ENCODE measurements at regions not wholly inside any gene's neighbourhood (a gene's known extent, or its start where the extent isn't known, plus 50 kb on each side); places are given as distances from the start of the nearest gene placed in this dataset.

- no peak for TF ChIP-seq CTCF (IDR thresholded peaks at IDR 0.05; ENCODE audit: poor library complexity, severe bottlenecking)
- no peak for TF ChIP-seq RAD21 (conservative IDR thresholded peaks at IDR 0.05)
- TF ChIP-seq EZH2 (IDR thresholded peaks at IDR 0.05; ENCODE audit: borderline replicate concordance, insufficient read depth, low read length, poor library complexity, severe bottlenecking): no peak
These were observed 1108.0 kb downstream of the CDH11 start for GRCh38 chr16:64013856-64014255.
